A673 (cell line): ENCODE measurements at regions not wholly inside any gene's neighbourhood (a gene's known extent, or its start where the extent isn't known, plus 50 kb on each side); places are given as distances from the start of the nearest gene placed in this dataset.

Source experiments
- BruUV-seq: library from RNA; stranded (reverse); fragments of 400-500 nt; replicated peaks from 2 replicates; lab custom pipeline; 2021; lab: Mats Ljungman, UMichigan
- CTCF ChIA-PET: fragments of 300-600 bp; sonication (Branson Sonifier 250); formaldehyde crosslinking; loops from one replicate; lab custom pipeline; 2022; ENCODE audit warnings: antibody characterized with exemption; lab: Charles Lee
- POLR2A ChIA-PET: fragments of 300-600 bp; sonication (Branson Sonifier 250); formaldehyde crosslinking; loops from one replicate; lab custom pipeline; 2022; ENCODE audit warnings: antibody characterized with exemption; ENCODE audit not compliant: low non-redundant PET; lab: Charles Lee
- DNase-seq: peaks from one replicate; pipeline ENCODE4 v3.0.0-alpha.2; 2015; ENCODE audit warnings: low spot score
- H3K27ac ChIP-seq: fragments of 200-600 bp; sonication (generic); 2 replicates; pipeline ENCODE4 v1.5.1; 2016; ENCODE audit warnings: mixed run types, low read depth, mild to moderate bottlenecking, mixed read lengths, antibody characterized with exemption, low read length; ENCODE audit not compliant: poor library complexity, severe bottlenecking
- H3K27me3 ChIP-seq: fragments of 200-600 bp; sonication (generic); replicated peaks from 2 replicates; pipeline ENCODE4 v1.6.1; 2017; ENCODE audit warnings: mixed run types, low read depth, mild to moderate bottlenecking, mixed read lengths, antibody characterized with exemption, low read length; ENCODE audit not compliant: insufficient read depth, poor library complexity
- H3K36me3 ChIP-seq: fragments of 200-600 bp; sonication (generic); 2 replicates; pipeline ENCODE4 v1.6.1; 2016; ENCODE audit warnings: mixed run types, mild to moderate bottlenecking, mixed read lengths, antibody characterized with exemption, low read length; ENCODE audit not compliant: insufficient read depth, poor library complexity, severe bottlenecking
- H3K4me1 ChIP-seq: fragments of 200-600 bp; sonication (generic); 2 replicates; pipeline ENCODE4 v1.6.1; 2017; ENCODE audit warnings: mixed run types, mild to moderate bottlenecking, mixed read lengths, antibody characterized with exemption, low read length; ENCODE audit not compliant: insufficient read depth, poor library complexity, severe bottlenecking
- H3K4me3 ChIP-seq: fragments of 200-600 bp; sonication (generic); 2 replicates; pipeline ENCODE4 v1.5.1; 2016; ENCODE audit warnings: low read depth, mixed run types, mild to moderate bottlenecking, mixed read lengths, low read length; ENCODE audit not compliant: poor library complexity, severe bottlenecking
- H3K9me3 ChIP-seq: fragments of 200-600 bp; sonication (generic); 2 replicates; pipeline ENCODE4 v1.6.1; 2016; ENCODE audit warnings: mixed run types, low read depth, mild to moderate bottlenecking, mixed read lengths, antibody characterized with exemption, low read length; ENCODE audit not compliant: poor library complexity, severe bottlenecking
- CTCF ChIP-seq: fragments of 300-800, 200-600 bp; sonication (generic); conservative IDR thresholded peaks from 2 replicates; pipeline ENCODE4 v1.5.1; 2017; ENCODE audit warnings: low read depth, mild to moderate bottlenecking, antibody characterized with exemption, low read length, moderate library complexity, mixed read lengths
- EZH2 ChIP-seq: fragments of 200-600 bp; sonication (generic); IDR thresholded peaks from 2 replicates; pipeline ENCODE4 v1.6.1; 2017; ENCODE audit warnings: borderline replicate concordance, low read depth, mild to moderate bottlenecking, mixed read lengths, antibody characterized with exemption, low read length; ENCODE audit not compliant: poor library complexity, severe bottlenecking
- intact Hi-C: fragments of 100-400 bp; cut with micrococcal nuclease; formaldehyde crosslinking; loops from one replicate; pipeline ENCODE4 v1.10.0; 2022; ENCODE audit not compliant: unreplicated experiment

GRCh38 chr3:13204177-13204581 is 130.9 kb upstream of the IQSEC1 start:
- CTCF ChIA-PET = no interaction called here
- no peak for DNase-seq
- Histone ChIP-seq H3K4me3 (no peak overlapping the region), H3K9me3 (no peaks in the 10 kb centered on the region), H3K4me1 (no peaks in the 10 kb centered on the region), H3K27ac (no peak overlapping the region), H3K27me3 (peaks cover 53% of the 10 kb centered on the region), H3K36me3 (no peaks in the 10 kb centered on the region)
- intact Hi-C loops = no loop called here
- no TSS peak for BruUV-seq
- no peak for TF ChIP-seq CTCF
- no peak for TF ChIP-seq EZH2
- POLR2A ChIA-PET = no interaction called here

GRCh38 chr3:13203398-13204176 is 130.4 kb upstream of the IQSEC1 start:
- H3K27me3 ChIP-seq = peaks cover 51% of the 10 kb centered on the region
- no peak for DNase-seq
- no TSS peak for BruUV-seq
- no peaks in the 10 kb centered on the region for H3K4me1 ChIP-seq
- intact Hi-C loops = no loop called here
- H3K36me3 ChIP-seq = no peaks in the 10 kb centered on the region
- no peak overlapping the region for H3K27ac ChIP-seq
- CTCF ChIA-PET = no interaction called here
- H3K4me3 ChIP-seq = no peak overlapping the region
- POLR2A ChIA-PET = no interaction called here
- no peak for TF ChIP-seq EZH2
- no peak for TF ChIP-seq CTCF
- no peaks in the 10 kb centered on the region for H3K9me3 ChIP-seq

- Histone ChIP-seq H3K27ac (no peak overlapping the region), H3K27me3 (peaks cover 43% of the 10 kb centered on the region), H3K9me3 (no peaks in the 10 kb centered on the region), H3K36me3 (no peaks in the 10 kb centered on the region), H3K4me1 (no peaks in the 10 kb centered on the region), H3K4me3 (no peak overlapping the region)
- ChIA-PET POLR2A (no interaction called here), CTCF (no interaction called here)
- intact Hi-C loops = no loop called here
- no TSS peak for BruUV-seq
- TF ChIP-seq EZH2 = no peak
- TF ChIP-seq CTCF = no peak
- DNase-seq = no peak
Measured at GRCh38 chr3:13202744-13203397, 129.6 kb upstream of the IQSEC1 start.
